C4-2B (cell line): ENCODE measurements at regions not wholly inside any gene's neighbourhood (a gene's known extent, or its start where the extent isn't known, plus 50 kb on each side); places are given as distances from the start of the nearest gene placed in this dataset.

Experiments
- CTCF ChIP-seq: fragments of 450-650 bp; conservative IDR thresholded peaks from 2 replicates; pipeline ENCODE4 v1.5.1; 2017; ENCODE audit warnings: mild to moderate bottlenecking
- ZFX ChIP-seq: fragments of 450-650 bp; IDR thresholded peaks from 2 replicates; pipeline ENCODE4 v1.6.1; 2017

- TF ChIP-seq CTCF (no peak), ZFX (no peak)
These were observed 113.9 kb upstream of the DOK5 start for GRCh38 chr20:54361475-54361874.
